GM03348 (cell line): ENCODE measurements at regions not wholly inside any gene's neighbourhood (a gene's known extent, or its start where the extent isn't known, plus 50 kb on each side); places are given as distances from the start of the nearest gene placed in this dataset.

Experiments used
- DNase-seq: peaks from one replicate; pipeline ENCODE4 v3.0.0; 2012; ENCODE audit warnings: low spot score

DNA sequence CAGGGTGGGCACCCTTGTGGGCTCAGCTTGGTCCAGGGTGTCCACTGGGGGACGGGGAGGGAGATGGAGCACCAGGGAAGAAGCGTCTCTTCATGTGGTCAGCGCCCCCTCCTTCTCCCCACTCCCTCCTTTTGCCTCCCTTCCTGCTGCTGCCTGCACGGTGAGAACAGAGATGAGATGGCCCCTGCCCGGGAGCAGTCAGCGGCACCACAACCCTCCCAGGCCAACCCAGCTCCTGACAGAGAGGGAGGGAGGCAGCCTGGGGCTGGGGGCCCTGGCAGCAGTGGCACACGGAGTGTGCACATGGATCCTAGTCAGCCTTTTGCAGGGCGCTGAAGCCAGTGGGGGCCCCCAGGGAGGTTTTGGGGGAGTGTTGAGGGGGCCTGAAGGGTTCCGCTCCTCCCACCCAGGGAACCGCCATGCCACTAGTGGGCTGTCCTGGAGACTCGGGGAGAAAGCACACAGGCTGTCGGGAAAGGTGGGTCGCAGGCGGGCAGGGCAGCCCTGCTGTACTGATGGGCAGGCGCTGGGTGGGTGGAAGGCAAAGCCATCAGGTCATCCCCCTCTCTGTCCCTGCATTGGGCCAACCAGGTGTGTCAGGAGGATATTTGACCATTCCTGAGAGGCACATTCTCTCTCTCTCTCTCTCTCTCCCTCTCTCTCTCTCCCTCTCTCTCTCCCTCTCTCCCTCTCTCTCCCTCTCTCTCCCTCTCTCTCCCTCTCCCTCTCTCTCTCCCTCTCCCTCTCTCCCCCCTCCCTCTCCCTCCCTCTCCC, 94.3 kb upstream of the BHLHE23 start:
- DNase-seq: no peak

DNA sequence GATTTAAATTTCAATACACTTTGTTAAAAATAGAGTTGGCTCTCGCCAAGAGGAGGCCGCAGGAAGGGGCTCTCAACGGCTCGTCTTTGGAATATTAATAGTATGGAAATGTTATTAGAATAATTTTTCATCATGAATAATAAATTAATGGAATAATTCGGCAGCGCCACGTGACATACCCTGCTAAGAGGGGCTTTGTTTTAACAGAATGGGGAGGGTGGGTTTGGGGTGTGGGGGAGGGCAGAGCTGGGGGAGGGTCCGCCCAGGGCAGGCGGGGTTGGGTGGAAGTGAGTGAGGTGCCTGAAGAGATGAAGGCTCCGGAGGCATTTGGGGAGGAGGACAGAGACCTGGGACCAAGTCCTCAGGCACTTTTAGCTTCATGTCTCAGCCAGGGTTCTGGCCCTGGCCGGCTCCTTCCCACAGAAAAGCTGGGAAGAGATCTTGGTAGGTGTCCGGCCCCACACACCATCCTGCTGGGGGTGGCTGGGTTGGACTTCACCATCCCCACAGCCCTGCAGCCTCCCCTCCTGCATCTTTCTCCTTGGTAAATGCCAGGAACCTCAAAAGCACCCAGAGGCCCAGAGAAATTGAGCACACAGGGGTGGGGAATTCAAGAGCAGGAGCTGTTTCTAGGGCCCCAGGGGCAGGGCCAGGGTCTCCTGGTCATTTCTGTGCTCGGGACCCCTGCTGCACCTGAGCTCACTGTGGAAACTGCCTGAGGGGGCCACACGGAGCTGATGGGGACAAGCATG, 93.6 kb upstream of the BHLHE23 start:
- DNase-seq: no peak

- DNase-seq: no peak
Observed at GRCh38 chr20:63099456-63100173, 92.9 kb upstream of the BHLHE23 start.

DNA sequence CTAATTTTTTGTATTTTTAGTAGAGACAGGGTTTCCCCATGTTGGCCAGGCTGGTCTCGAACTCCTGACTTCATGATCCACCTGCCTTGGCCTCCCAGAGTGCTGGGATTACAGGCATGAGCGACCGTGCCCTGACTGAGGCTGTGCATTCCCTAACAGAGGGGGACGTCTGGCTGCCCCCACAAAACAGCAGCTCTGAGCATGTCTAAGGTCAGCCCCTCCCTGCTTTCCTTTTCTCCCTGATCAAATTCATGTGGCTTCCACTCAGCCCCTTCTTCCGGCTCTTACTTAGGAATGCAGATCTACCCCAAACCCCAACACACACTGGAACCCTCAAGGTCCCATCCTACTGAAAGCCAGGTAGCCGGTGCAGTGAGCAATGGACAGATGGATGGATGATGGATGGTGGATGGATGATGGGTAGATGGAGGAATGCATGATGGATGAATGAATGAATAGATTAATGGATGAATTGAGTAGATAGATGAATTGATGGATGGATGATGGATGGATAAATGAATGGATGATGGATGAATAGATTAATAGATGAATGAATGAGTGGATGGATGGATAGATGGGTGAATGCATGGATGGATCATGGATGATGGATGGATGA, 91.5 kb upstream of the BHLHE23 start:
- no peak for DNase-seq

- DNase-seq: no peak
Observed at GRCh38 chr20:63097336-63097831, 90.6 kb upstream of the BHLHE23 start.

DNA sequence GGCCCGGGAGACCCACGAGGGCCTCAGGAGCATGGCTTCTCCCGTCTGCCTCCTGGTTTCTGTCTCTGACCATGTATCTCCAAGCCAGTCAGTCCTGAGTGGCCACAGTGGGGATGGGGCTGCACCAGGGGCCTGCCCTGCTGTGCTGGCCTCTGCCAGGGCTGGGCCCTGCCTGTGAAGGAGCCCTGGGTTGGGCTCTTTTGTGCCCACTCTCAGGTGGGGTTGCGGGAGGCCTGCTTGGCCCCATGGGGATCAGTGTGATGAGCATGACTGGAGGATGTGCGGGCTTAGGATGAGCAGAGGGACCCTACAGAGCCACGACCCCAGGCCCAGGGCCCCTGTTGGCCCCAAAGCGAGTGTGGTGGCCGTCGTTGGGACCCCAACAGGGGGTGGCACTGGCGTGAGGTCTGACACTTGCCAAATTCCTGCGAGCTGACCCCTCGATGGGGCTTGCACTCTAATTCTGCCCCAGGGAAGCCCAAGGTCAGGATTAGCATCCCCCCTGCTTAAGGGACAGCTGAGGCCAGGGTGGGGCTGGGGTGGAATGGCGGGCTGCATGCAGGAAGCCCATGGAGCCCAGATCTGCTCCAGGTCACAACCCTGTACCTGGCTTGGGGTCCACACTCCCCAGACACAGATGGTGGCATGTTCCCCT, 90.0 kb upstream of the BHLHE23 start:
- no peak for DNase-seq

GRCh38 chr20:63095718-63096654, 89.2 kb upstream of the BHLHE23 start:
- DNase-seq: no peak

- no peak for DNase-seq
Observed at GRCh38 chr20:63094767-63095499, 88.2 kb upstream of the BHLHE23 start.

GRCh38 chr20:63093966-63094766, 87.4 kb upstream of the BHLHE23 start:
- DNase-seq: no peak

- DNase-seq: no peak
Observed at GRCh38 chr20:63092660-63093215, 86.0 kb upstream of the BHLHE23 start.

DNA sequence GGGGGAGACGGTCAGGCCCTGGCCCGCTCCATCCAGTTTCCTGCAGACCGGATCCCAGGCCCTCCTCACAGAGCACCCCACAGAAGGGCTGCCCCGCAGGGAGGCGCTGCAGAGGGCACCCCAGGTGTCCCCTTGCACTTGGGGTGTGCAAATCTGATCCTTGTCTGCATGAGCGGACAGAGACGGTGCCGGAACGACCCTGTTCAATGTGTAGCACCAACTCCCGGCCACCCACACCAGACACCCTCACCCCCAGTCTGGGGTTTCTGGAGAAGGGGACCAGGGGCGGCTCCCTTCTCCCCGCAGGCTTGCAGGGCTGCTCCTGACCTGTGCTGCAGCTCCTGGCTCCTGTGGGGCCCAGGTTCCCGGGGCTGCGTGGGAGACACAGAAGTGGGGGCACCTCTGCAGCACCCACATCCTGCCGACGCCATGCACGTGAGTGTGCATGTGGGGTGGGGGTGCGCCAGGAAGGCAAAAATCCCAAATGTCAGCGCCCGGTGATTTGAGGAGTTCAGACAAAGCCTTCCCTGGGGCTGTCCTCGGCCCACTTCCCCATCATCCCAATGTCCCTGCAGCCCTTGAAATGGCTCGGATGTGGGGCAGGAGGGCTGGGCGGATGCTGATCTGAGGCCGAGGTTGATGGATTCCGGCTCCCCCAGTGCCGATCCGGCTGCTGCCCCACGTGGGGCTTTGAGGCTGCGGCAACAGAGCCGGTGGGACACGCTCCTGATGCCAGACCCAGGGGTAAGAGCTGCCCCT, 85.3 kb upstream of the BHLHE23 start:
- no peak for DNase-seq

DNA sequence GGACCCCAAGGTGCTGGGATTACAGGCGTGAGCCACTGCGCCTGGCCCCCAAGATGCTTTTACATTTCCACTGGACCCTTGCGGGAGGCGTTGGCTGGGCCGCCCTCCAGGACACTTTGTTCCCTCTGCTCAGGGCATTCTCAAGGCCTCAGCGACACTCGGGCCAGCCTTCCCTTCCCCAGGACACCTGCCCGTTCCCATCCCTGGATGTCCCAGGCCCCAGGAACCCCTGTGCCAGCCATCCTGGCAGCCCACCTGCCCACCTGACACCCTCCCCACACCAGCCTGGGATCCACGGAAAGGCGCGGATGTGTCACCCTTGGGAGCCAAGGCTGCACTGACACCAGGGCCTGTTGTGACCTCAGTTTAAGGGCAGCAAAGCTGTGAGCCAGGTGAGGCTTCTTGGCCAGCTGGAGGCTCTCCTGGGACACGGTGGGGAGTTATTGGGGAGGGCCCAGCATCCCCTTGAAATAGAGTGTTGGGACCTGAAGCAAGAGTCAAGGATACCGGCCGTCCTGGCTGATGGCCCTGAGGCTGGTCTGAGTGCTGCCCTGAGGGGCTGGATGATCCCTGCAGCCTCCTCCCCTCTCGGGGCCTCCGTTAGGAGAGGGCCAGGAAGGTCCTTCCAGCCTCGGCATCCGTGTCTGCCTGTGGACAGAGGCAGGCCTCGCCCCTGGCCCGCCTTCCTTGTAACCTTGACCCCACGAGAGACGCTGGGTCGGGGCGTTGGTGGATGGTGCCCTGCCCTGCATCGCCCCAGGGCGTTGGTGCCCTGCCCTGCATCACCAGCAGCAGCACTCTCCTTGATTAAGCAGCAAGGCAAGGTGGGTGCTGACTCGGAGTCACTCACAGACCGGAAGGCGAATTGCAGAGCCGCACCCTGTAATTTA, 84.2 kb upstream of the BHLHE23 start:
- no peak for DNase-seq

DNA sequence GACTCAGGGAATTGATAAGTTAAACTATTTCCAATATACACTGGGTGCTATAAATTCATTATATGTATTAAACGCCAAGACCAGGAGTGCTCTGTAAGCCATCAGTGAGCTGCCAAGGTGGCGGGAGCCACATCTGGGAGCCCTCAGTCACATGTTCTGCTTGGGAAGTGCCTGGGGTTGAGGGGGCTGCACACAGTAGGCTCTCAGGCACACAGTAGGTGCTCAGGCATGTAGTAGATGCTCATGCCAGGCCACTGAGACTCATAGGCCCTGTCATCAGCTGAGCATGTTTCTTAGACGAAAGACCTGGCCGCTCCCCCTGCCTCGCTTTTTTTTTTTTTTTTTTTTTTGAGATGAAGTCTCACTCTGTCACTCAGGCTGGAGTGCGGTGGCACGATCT, 83.3 kb upstream of the BHLHE23 start:
- no peak for DNase-seq

GRCh38 chr20:63089051-63089907, 82.5 kb upstream of the BHLHE23 start:
- no peak for DNase-seq

- DNase-seq: no peak
Observed at GRCh38 chr20:63087872-63088680, 81.3 kb upstream of the BHLHE23 start.
